OCI-LY1 (cell line): ENCODE measurements at regions not wholly inside any gene's neighbourhood (a gene's known extent, or its start where the extent isn't known, plus 50 kb on each side); places are given as distances from the start of the nearest gene placed in this dataset.
"Not testable (repeated sequence)": the region's sequence is repeated elsewhere in the genome, so short reads cannot be mapped to it uniquely, and the experiment has no call there.

Source experiments
- H2AFZ ChIP-seq: fragments of 200-600 bp; sonication (generic), shearing (Covaris generic); 2 replicates; pipeline ENCODE4 v1.6.0; 2014; ENCODE audit warnings: antibody characterized with exemption, mild to moderate bottlenecking, low read length
- H3F3A ChIP-seq: fragments of 200-600 bp; sonication (generic), shearing (Covaris generic); 2 replicates; pipeline ENCODE4 v1.6.0; 2014; ENCODE audit warnings: mild to moderate bottlenecking, antibody characterized with exemption, low read length, moderate library complexity; ENCODE audit not compliant: insufficient read depth
- H3K27ac ChIP-seq: fragments of 200-600 bp; sonication (generic); 2 replicates; pipeline ENCODE4 v1.5.1; 2014; ENCODE audit warnings: low read length, mixed run types, mild to moderate bottlenecking, low read depth; ENCODE audit not compliant: poor library complexity, severe bottlenecking
- H3K27me3 ChIP-seq: fragments of 200-600 bp; sonication (generic); 2 replicates; pipeline ENCODE4 v1.6.0; 2014; ENCODE audit warnings: antibody characterized with exemption, mild to moderate bottlenecking, low read length, moderate library complexity; ENCODE audit not compliant: insufficient read depth
- H3K36me3 ChIP-seq: fragments of 200-600 bp; sonication (generic); 2 replicates; pipeline ENCODE4 v1.6.1; 2014; ENCODE audit warnings: mild to moderate bottlenecking, antibody characterized with exemption, low read length, moderate library complexity, mixed read lengths; ENCODE audit not compliant: insufficient read depth
- H3K4me1 ChIP-seq: fragments of 200-600 bp; sonication (generic); 2 replicates; pipeline ENCODE4 v1.5.1; 2014; ENCODE audit warnings: mild to moderate bottlenecking, low read length, moderate library complexity; ENCODE audit not compliant: insufficient read depth, severe bottlenecking
- H3K4me2 ChIP-seq: fragments of 200-600 bp; sonication (generic), shearing (Covaris generic); 2 replicates; pipeline ENCODE4 v1.6.1; 2014; ENCODE audit warnings: low read length
- H3K4me3 ChIP-seq: fragments of 200-600 bp; sonication (generic); 2 replicates; pipeline ENCODE4 v1.5.1; 2014; ENCODE audit warnings: low read length, low read depth, mild to moderate bottlenecking, mixed read lengths; ENCODE audit not compliant: poor library complexity, severe bottlenecking
- H3K79me2 ChIP-seq: fragments of 200-600 bp; shearing (Covaris generic); 2 replicates; pipeline ENCODE4 v1.6.1; 2016; ENCODE audit warnings: mixed run types, low read length, mixed read lengths; ENCODE audit not compliant: insufficient read depth
- H3K9ac ChIP-seq: fragments of 200-600 bp; sonication (generic), shearing (Covaris generic); 2 replicates; pipeline ENCODE4 v1.6.1; 2014; ENCODE audit warnings: mild to moderate bottlenecking, low read length, mixed read lengths
- H3K9me2 ChIP-seq: fragments of 200-600 bp; sonication (generic), shearing (Covaris generic); 2 replicates; pipeline ENCODE4 v1.6.1; 2014; ENCODE audit warnings: low read depth, mild to moderate bottlenecking, low read length, mixed read lengths
- H3K9me3 ChIP-seq: fragments of 200-600 bp; shearing (Covaris generic); 2 replicates; pipeline ENCODE4 v1.6.1; 2014; ENCODE audit warnings: low read length, mixed read lengths
- H4K20me1 ChIP-seq: fragments of 200-600 bp; sonication (generic), shearing (Covaris generic); 2 replicates; pipeline ENCODE4 v1.6.0; 2016; ENCODE audit warnings: mild to moderate bottlenecking, low read length; ENCODE audit not compliant: insufficient read depth
- EZH2 ChIP-seq: fragments of 200-600 bp; sonication (generic), shearing (Covaris generic); IDR thresholded peaks from 2 replicates; pipeline ENCODE4 v1.8.0; 2017; ENCODE audit warnings: borderline replicate concordance, mixed run types, mild to moderate bottlenecking, antibody characterized with exemption, low read length, moderate library complexity, mixed read lengths
- TF ChIP-seq, protein P1 (sequence below): fragments of 200-600 bp; sonication (generic), shearing (Covaris generic); IDR thresholded peaks from 2 replicates; pipeline ENCODE4 v1.5.1; 2017; ENCODE audit warnings: mild to moderate bottlenecking, antibody characterized with exemption, low read length, moderate library complexity, mixed read lengths

GRCh38 chr7:66505531-66506451 is 122.9 kb upstream of the KCTD7 start:
- H3K79me2 ChIP-seq: no peaks in the 10 kb centered on the region
- H2AFZ ChIP-seq: no peak overlapping the region
- no peaks in the 10 kb centered on the region for H3K9me2 ChIP-seq
- H3K9ac ChIP-seq: no peak overlapping the region
- no peaks in the 10 kb centered on the region for H3K9me3 ChIP-seq
- no peaks in the 10 kb centered on the region for H3K4me1 ChIP-seq
- no peaks in the 10 kb centered on the region for H3K36me3 ChIP-seq
- no peaks in the 10 kb centered on the region for H3K27me3 ChIP-seq
- no peaks in the 10 kb centered on the region for H3F3A ChIP-seq
- no peak overlapping the region for H3K27ac ChIP-seq
- H3K4me2 ChIP-seq: no peak overlapping the region
- no peaks in the 10 kb centered on the region for H4K20me1 ChIP-seq
- H3K4me3 ChIP-seq: no peak overlapping the region
- no peak for TF ChIP-seq EZH2
- TF ChIP-seq, protein P1, sequence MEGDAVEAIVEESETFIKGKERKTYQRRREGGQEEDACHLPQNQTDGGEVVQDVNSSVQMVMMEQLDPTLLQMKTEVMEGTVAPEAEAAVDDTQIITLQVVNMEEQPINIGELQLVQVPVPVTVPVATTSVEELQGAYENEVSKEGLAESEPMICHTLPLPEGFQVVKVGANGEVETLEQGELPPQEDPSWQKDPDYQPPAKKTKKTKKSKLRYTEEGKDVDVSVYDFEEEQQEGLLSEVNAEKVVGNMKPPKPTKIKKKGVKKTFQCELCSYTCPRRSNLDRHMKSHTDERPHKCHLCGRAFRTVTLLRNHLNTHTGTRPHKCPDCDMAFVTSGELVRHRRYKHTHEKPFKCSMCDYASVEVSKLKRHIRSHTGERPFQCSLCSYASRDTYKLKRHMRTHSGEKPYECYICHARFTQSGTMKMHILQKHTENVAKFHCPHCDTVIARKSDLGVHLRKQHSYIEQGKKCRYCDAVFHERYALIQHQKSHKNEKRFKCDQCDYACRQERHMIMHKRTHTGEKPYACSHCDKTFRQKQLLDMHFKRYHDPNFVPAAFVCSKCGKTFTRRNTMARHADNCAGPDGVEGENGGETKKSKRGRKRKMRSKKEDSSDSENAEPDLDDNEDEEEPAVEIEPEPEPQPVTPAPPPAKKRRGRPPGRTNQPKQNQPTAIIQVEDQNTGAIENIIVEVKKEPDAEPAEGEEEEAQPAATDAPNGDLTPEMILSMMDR: no peak

DNA sequence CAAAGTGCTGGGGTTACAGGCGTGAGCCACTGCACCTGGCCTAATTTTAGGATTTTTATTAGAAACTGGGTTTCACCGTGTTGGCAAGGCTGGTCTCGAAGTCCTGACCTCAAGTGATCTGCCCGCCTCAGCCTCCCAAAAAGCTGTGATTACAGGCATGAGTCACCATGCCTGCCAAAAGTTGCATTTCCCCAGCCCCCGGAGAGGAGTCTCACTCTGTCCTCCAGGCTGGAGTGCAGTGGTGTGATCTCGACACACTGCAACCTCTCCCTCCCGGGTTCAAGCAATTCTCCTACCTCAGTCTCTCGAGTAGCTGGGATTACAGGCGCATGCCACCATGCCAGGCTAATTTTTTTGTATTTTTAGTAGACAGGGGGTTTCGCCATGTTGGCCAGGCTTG is 122.0 kb upstream of the KCTD7 start:
- H3K4me3 ChIP-seq, H3K9ac ChIP-seq, H3K79me2 ChIP-seq, H3K27ac ChIP-seq, H3F3A ChIP-seq, H3K9me2 ChIP-seq, H3K9me3 ChIP-seq, H3K4me1 ChIP-seq, H3K36me3 ChIP-seq, H2AFZ ChIP-seq, H3K4me2 ChIP-seq, H4K20me1 ChIP-seq, H3K27me3 ChIP-seq: not testable (repeated sequence)

DNA sequence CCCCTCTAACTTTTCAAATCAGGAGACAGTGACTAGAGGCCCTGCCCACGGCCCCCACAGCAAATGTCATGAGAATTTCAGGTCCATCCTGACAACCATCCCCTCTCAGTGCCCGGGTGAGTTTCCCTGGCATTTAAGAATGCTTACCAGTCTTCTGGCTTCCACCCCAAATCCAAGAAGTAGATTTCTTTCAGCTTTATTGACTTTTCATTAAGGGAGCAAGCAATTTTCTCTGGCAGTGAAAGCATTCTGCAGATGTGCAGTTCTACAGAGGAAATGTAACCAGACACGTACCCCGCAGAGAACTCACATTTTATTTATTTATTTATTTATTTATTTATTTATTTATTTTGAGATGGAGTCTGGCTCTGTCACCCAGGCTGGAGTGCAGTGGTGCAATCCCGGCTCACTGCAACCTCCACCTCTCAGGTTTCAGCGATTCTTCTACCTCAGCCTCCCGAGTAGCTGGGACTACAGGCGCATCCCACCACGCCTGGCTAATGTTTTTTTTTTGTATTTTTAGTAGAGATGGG is 120.9 kb upstream of the KCTD7 start:
- no peak overlapping the region for H3K4me3 ChIP-seq
- H3K9ac ChIP-seq: no peak overlapping the region
- H3K27me3 ChIP-seq: no peaks in the 10 kb centered on the region
- H2AFZ ChIP-seq: no peak overlapping the region
- no peak overlapping the region for H3K27ac ChIP-seq
- no peak for TF ChIP-seq EZH2
- TF ChIP-seq, protein P1: no peak
- H3K36me3 ChIP-seq: no peaks in the 10 kb centered on the region
- no peaks in the 10 kb centered on the region for H3K4me1 ChIP-seq
- H4K20me1 ChIP-seq: no peaks in the 10 kb centered on the region
- no peaks in the 10 kb centered on the region for H3F3A ChIP-seq
- no peaks in the 10 kb centered on the region for H3K9me3 ChIP-seq
- H3K4me2 ChIP-seq: no peak overlapping the region
- no peaks in the 10 kb centered on the region for H3K79me2 ChIP-seq
- no peaks in the 10 kb centered on the region for H3K9me2 ChIP-seq
